Activated CD8-positive, alpha-beta T cell treated with anti-CD3 and anti-CD28 coated beads for 36 hours (primary cell): ENCODE measurements at regions not wholly inside any gene's neighbourhood (a gene's known extent, or its start where the extent isn't known, plus 50 kb on each side); places are given as distances from the start of the nearest gene placed in this dataset.

Source experiments
- ATAC-seq: fragments of 200-7000 bp; cut with Tn5 transposase; one replicate; pipeline ENCODE4 v1.10.0; 2021; ENCODE audit warnings: mild to moderate bottlenecking, moderate library complexity
- CTCF ChIA-PET: fragments of 350-600 bp; sonication (Branson Sonifier 250); formaldehyde crosslinking; loops from one replicate; lab custom pipeline; 2021; ENCODE audit warnings: antibody characterized with exemption; lab: Charles Lee
- POLR2A ChIA-PET: fragments of 350-600 bp; sonication (Branson Sonifier 250); formaldehyde crosslinking; loops from one replicate; lab custom pipeline; 2021; ENCODE audit warnings: antibody characterized with exemption; lab: Charles Lee
- DNase-seq: peaks from one replicate; pipeline ENCODE4 v3.0.0-alpha.2; 2020
- H3K27ac Mint-ChIP-seq: one replicate; pipeline ENCODE4 v1.8.0; 2021; ENCODE audit warnings: mild to moderate bottlenecking, mixed read lengths
- H3K27me3 Mint-ChIP-seq: one replicate; pipeline ENCODE4 v1.8.0; 2021; ENCODE audit warnings: mixed read lengths
- H3K36me3 Mint-ChIP-seq: one replicate; pipeline ENCODE4 v1.8.0; 2021; ENCODE audit warnings: low read depth, mixed read lengths
- H3K4me1 Mint-ChIP-seq: one replicate; pipeline ENCODE4 v1.8.0; 2021; ENCODE audit warnings: low read depth, mixed read lengths
- H3K4me3 Mint-ChIP-seq: one replicate; pipeline ENCODE4 v1.8.0; 2021; ENCODE audit warnings: mild to moderate bottlenecking, moderate library complexity, mixed read lengths
- H3K9me3 Mint-ChIP-seq: one replicate; pipeline ENCODE4 v1.8.0; 2021; ENCODE audit warnings: mixed read lengths
- CTCF ChIP-seq: fragments of 200-600 bp; IDR thresholded peaks from one replicate; pipeline ENCODE4 v1.8.0; 2022; ENCODE audit warnings: antibody characterized with exemption, mild to moderate bottlenecking
- intact Hi-C: fragments of 100-400 bp; cut with micrococcal nuclease; formaldehyde crosslinking; loops from one replicate; pipeline ENCODE4 v1.10.0; 2022

- H3K27me3 Mint-ChIP-seq: no peaks in the 10 kb centered on the region
- H3K27ac Mint-ChIP-seq: no peak overlapping the region
- DNase-seq (no peak), ATAC-seq (no peak)
- TF ChIP-seq CTCF: no peak
- intact Hi-C loops: no loop called here
- ChIA-PET POLR2A (interaction anchor here (0.7 kb wide), 1 partner anchor 617 kb away, joined by 3 read pairs; no protein-coding TSS in a partner anchor), CTCF (no interaction called here)
- no peaks in the 10 kb centered on the region for H3K9me3 Mint-ChIP-seq
- no peak overlapping the region for H3K4me3 Mint-ChIP-seq
- H3K4me1 Mint-ChIP-seq: no peaks in the 10 kb centered on the region
- H3K36me3 Mint-ChIP-seq: no peaks in the 10 kb centered on the region
Measured at GRCh38 chr10:107649249-107649648, 484.7 kb upstream of the SORCS1 start.

- TF ChIP-seq CTCF: no peak
- intact Hi-C loops: no loop called here
- POLR2A ChIA-PET: no interaction called here
- H3K27ac Mint-ChIP-seq: no peak overlapping the region
- ATAC-seq (no peak), DNase-seq (no peak)
- H3K4me1 Mint-ChIP-seq: no peaks in the 10 kb centered on the region
- peaks cover 2% of the 10 kb centered on the region for H3K9me3 Mint-ChIP-seq
- H3K27me3 Mint-ChIP-seq: no peaks in the 10 kb centered on the region
- CTCF ChIA-PET: no interaction called here
- no peaks in the 10 kb centered on the region for H3K36me3 Mint-ChIP-seq
- no peak overlapping the region for H3K4me3 Mint-ChIP-seq
Measured at GRCh38 chr10:107647462-107647861, 483.0 kb upstream of the SORCS1 start.

GRCh38 chr10:107631876-107632275, 467.4 kb upstream of the SORCS1 start:
- peaks cover 3% of the 10 kb centered on the region for H3K9me3 Mint-ChIP-seq
- intact Hi-C loops: no loop called here
- H3K4me1 Mint-ChIP-seq: no peaks in the 10 kb centered on the region
- H3K36me3 Mint-ChIP-seq: no peaks in the 10 kb centered on the region
- ATAC-seq (no peak), DNase-seq (no peak)
- ChIA-PET POLR2A (no interaction called here), CTCF (no interaction called here)
- no peaks in the 10 kb centered on the region for H3K27me3 Mint-ChIP-seq
- no peak overlapping the region for H3K27ac Mint-ChIP-seq
- no peak overlapping the region for H3K4me3 Mint-ChIP-seq
- no peak for TF ChIP-seq CTCF

- Mint-ChIP-seq H3K9me3 (peaks cover 3% of the 10 kb centered on the region), H3K27ac (no peak overlapping the region), H3K4me3 (no peak overlapping the region), H3K36me3 (no peaks in the 10 kb centered on the region), H3K27me3 (no peaks in the 10 kb centered on the region), H3K4me1 (no peaks in the 10 kb centered on the region)
- POLR2A ChIA-PET: no interaction called here
- ATAC-seq: no peak
- CTCF ChIA-PET: no interaction called here
- intact Hi-C loops: no loop called here
- no peak for TF ChIP-seq CTCF
- DNase-seq: no peak
Measured at GRCh38 chr10:107626862-107627261, 462.4 kb upstream of the SORCS1 start.

GRCh38 chr10:107623292-107623691, 458.8 kb upstream of the SORCS1 start:
- H3K9me3 Mint-ChIP-seq: peaks cover 5% of the 10 kb centered on the region
- H3K27me3 Mint-ChIP-seq: no peaks in the 10 kb centered on the region
- POLR2A ChIA-PET: no interaction called here
- no peaks in the 10 kb centered on the region for H3K4me1 Mint-ChIP-seq
- H3K27ac Mint-ChIP-seq: no peak overlapping the region
- CTCF ChIA-PET: no interaction called here
- H3K36me3 Mint-ChIP-seq: no peaks in the 10 kb centered on the region
- DNase-seq (no peak), ATAC-seq (no peak)
- no peak for TF ChIP-seq CTCF
- no peak overlapping the region for H3K4me3 Mint-ChIP-seq
- intact Hi-C loops: no loop called here
